ENCODE measurements at regions not wholly inside any gene's neighbourhood (a gene's known extent, or its start where the extent isn't known, plus 50 kb on each side); places are given as distances from the start of the nearest gene placed in this dataset.
A peak's percentile ranks its signal among the peaks of the same experiment; 100 is the strongest.

- H3K27me3 ChIP-seq = no peaks in the 10 kb centered on the region
- no peak for DNase-seq
- TF ChIP-seq, protein P1, sequence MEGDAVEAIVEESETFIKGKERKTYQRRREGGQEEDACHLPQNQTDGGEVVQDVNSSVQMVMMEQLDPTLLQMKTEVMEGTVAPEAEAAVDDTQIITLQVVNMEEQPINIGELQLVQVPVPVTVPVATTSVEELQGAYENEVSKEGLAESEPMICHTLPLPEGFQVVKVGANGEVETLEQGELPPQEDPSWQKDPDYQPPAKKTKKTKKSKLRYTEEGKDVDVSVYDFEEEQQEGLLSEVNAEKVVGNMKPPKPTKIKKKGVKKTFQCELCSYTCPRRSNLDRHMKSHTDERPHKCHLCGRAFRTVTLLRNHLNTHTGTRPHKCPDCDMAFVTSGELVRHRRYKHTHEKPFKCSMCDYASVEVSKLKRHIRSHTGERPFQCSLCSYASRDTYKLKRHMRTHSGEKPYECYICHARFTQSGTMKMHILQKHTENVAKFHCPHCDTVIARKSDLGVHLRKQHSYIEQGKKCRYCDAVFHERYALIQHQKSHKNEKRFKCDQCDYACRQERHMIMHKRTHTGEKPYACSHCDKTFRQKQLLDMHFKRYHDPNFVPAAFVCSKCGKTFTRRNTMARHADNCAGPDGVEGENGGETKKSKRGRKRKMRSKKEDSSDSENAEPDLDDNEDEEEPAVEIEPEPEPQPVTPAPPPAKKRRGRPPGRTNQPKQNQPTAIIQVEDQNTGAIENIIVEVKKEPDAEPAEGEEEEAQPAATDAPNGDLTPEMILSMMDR (IDR thresholded peaks at IDR 0.05) = no peak
Observed at GRCh38 chr12:65646127-65646643, 178.1 kb upstream of the HMGA2 start.

GRCh38 chr12:65647074-65647473 lies 177.2 kb upstream of the HMGA2 start:
- H3K27ac ChIP-seq = no peak overlapping the region
- H3K4me1 ChIP-seq = no peaks in the 10 kb centered on the region
- intact Hi-C loops (cut with DNase I) = no loop called here
- H3K27me3 ChIP-seq = no peaks in the 10 kb centered on the region
- no peaks in the 10 kb centered on the region for H3K9me3 ChIP-seq
- TF ChIP-seq, protein P1 (IDR thresholded peaks at IDR 0.05) = no peak
- H3K4me3 ChIP-seq = no peak overlapping the region
- DNase-seq = no peak
- H3K36me3 ChIP-seq = no peaks in the 10 kb centered on the region
- no peak overlapping the region for H3K9ac ChIP-seq (ENCODE audit: low read depth in 2 of 2, low read length in 2 of 2)

More at GRCh38 chr12:65646127-65646643, 178.1 kb upstream of the HMGA2 start:
- H3K36me3 ChIP-seq = no peaks in the 10 kb centered on the region
- H3K27ac ChIP-seq = no peak overlapping the region
- intact Hi-C loops (cut with DNase I) = no loop called here
- H3K9me3 ChIP-seq = no peaks in the 10 kb centered on the region
- no peak overlapping the region for H3K9ac ChIP-seq (ENCODE audit: low read depth in 2 of 2, low read length in 2 of 2)
- H3K4me1 ChIP-seq = no peaks in the 10 kb centered on the region
- no peak overlapping the region for H3K4me3 ChIP-seq

DNA sequence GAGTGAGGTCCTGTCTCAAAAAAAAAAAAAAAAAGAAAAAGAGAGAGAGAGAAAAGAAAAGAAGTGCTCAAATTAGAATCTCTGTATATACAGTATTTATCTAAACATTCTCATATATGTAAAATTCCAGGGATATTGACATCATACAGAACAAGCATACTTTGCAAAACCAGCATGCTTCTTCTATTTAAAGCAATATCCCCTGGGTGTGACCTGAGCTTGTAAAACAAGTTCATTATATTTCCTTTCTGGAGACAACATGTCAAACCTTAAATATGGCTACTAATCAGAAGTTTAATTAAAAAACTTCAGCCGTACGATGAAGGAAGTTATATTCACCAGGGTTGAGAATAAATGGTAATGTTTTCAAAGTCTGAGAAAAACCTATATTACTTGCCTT lies 175.8 kb upstream of the HMGA2 start:
- Histone ChIP-seq H3K4me3 (no peak overlapping the region), H3K36me3 (no peaks in the 10 kb centered on the region), H3K9me3 (no peaks in the 10 kb centered on the region), H3K4me1 (no peaks in the 10 kb centered on the region), H3K27me3 (no peaks in the 10 kb centered on the region), H3K9ac (ENCODE audit: low read depth in 2 of 2, low read length in 2 of 2) (no peak overlapping the region), H3K27ac (peak overlapping the region; percentile 44)
- no peak for DNase-seq
- intact Hi-C loops (cut with DNase I) = no loop called here
- TF ChIP-seq, protein P1 (IDR thresholded peaks at IDR 0.05) = no peak

GRCh38 chr12:65649126-65649525 lies 175.2 kb upstream of the HMGA2 start:
- peak; percentile 36 for DNase-seq
- Histone ChIP-seq H3K36me3 (no peaks in the 10 kb centered on the region), H3K9ac (ENCODE audit: low read depth in 2 of 2, low read length in 2 of 2) (no peak overlapping the region), H3K27ac (peak overlapping the region; percentile 44), H3K27me3 (no peaks in the 10 kb centered on the region), H3K4me3 (no peak overlapping the region), H3K9me3 (no peaks in the 10 kb centered on the region), H3K4me1 (no peaks in the 10 kb centered on the region)
- intact Hi-C loops (cut with DNase I) = no loop called here
- TF ChIP-seq, protein P1 (IDR thresholded peaks at IDR 0.05) = no peak

GRCh38 chr12:65651060-65651459 lies 173.2 kb upstream of the HMGA2 start:
- H3K4me3 ChIP-seq = no peak overlapping the region
- TF ChIP-seq, protein P1 (IDR thresholded peaks at IDR 0.05) = no peak
- DNase-seq = no peak
- intact Hi-C loops (cut with DNase I) = no loop called here
- no peak overlapping the region for H3K9ac ChIP-seq (ENCODE audit: low read depth in 2 of 2, low read length in 2 of 2)
- no peak overlapping the region for H3K27ac ChIP-seq
- H3K4me1 ChIP-seq = no peaks in the 10 kb centered on the region
- H3K27me3 ChIP-seq = no peaks in the 10 kb centered on the region
- H3K36me3 ChIP-seq = no peaks in the 10 kb centered on the region
- H3K9me3 ChIP-seq = no peaks in the 10 kb centered on the region
